Endothelial cell of umbilical vein (primary cell): ENCODE measurements at regions not wholly inside any gene's neighbourhood (a gene's known extent, or its start where the extent isn't known, plus 50 kb on each side); places are given as distances from the start of the nearest gene placed in this dataset.

ENCODE experiments used
- POLR2AphosphoS5 ChIP-seq: IDR thresholded peaks from 2 replicates; pipeline ENCODE4 v1.6.1; 2012; ENCODE audit warnings: low read depth, mild to moderate bottlenecking, control low read depth, low read length, moderate library complexity; ENCODE audit not compliant: insufficient read depth
- TF ChIP-seq, protein P1 (sequence below), 2 donors: IDR thresholded peaks; 1 replicate in 1 of 2; 2 replicates in 1 of 2; pipeline ENCODE4 v1.5.1; 2011; ENCODE audit warnings: low read length in 2 of 2, mild to moderate bottlenecking in 2 of 2, moderate library complexity in 2 of 2, control low read depth in 1 of 2, inconsistent platforms in 1 of 2, low read depth in 1 of 2; ENCODE audit not compliant: insufficient read depth in 1 of 2; ENCODE audit errors: extremely low read depth in 1 of 2

DNA sequence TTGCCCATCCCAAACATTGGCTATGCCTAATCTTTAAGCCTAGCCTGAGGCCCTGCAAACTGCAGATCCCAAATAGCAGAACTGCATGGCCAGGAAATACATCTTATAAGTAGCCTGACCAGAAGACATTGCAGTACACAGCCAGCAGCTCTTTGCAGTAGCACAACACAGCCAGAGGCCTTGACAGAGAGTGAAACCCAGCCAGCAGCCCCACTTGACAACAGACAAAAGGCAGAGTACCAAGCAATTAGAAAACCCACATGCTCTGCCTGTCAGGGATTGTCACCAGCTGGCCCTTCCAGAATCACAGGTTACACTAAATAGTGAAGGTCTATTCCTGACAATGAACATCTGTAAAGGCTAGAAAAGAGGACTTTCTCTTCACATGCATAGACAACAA lies 242.8 kb upstream of the TMEM72 start:
- TF ChIP-seq, protein P1, sequence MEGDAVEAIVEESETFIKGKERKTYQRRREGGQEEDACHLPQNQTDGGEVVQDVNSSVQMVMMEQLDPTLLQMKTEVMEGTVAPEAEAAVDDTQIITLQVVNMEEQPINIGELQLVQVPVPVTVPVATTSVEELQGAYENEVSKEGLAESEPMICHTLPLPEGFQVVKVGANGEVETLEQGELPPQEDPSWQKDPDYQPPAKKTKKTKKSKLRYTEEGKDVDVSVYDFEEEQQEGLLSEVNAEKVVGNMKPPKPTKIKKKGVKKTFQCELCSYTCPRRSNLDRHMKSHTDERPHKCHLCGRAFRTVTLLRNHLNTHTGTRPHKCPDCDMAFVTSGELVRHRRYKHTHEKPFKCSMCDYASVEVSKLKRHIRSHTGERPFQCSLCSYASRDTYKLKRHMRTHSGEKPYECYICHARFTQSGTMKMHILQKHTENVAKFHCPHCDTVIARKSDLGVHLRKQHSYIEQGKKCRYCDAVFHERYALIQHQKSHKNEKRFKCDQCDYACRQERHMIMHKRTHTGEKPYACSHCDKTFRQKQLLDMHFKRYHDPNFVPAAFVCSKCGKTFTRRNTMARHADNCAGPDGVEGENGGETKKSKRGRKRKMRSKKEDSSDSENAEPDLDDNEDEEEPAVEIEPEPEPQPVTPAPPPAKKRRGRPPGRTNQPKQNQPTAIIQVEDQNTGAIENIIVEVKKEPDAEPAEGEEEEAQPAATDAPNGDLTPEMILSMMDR (IDR thresholded peaks at IDR 0.05; ENCODE audit: extremely low read depth in 1 of 2, insufficient read depth in 1 of 2, low read depth in 1 of 2, low read length in 2 of 2): no peak
- no peak for TF ChIP-seq POLR2AphosphoS5
